Keratinocyte (primary cell): ENCODE measurements at regions not wholly inside any gene's neighbourhood (a gene's known extent, or its start where the extent isn't known, plus 50 kb on each side); places are given as distances from the start of the nearest gene placed in this dataset.

ENCODE experiments used
- DNase-seq: peaks from one replicate; pipeline ENCODE4 v3.0.0-alpha.2; 2011; ENCODE audit warnings: low read depth, missing footprints, low spot score
- FAIRE-seq: peaks from 2 replicates; lab custom pipeline; 2011; peaks lifted over from hg19 to GRCh38; lab: Jason Lieb, UNC
- H2AFZ ChIP-seq: 2 replicates; pipeline ENCODE4 v1.6.0; 2012; ENCODE audit warnings: low read length, control low read depth, inconsistent platforms; ENCODE audit not compliant: control insufficient read depth
- H3K27ac ChIP-seq: 2 replicates; pipeline ENCODE4 v1.5.1; 2011; ENCODE audit warnings: low read length; ENCODE audit not compliant: control insufficient read depth, insufficient read depth
- H3K27me3 ChIP-seq: 3 replicates; pipeline ENCODE4 v1.6.0; 2011; ENCODE audit warnings: low read length; ENCODE audit not compliant: control insufficient read depth, insufficient read depth; ENCODE audit errors: extremely low read depth
- H3K36me3 ChIP-seq, 2 experiments: 2 replicates in 1 of 2; 3 replicates in 1 of 2; pipeline ENCODE4 v1.5.1; 2011; ENCODE audit warnings: low read length in 2 of 2, mild to moderate bottlenecking in 1 of 2; ENCODE audit not compliant: control insufficient read depth in 2 of 2, insufficient read depth in 2 of 2; ENCODE audit errors: extremely low read depth in 1 of 2
- H3K4me1 ChIP-seq: 3 replicates; pipeline ENCODE4 v1.5.1; 2011; ENCODE audit warnings: low read length; ENCODE audit not compliant: control insufficient read depth, insufficient read depth; ENCODE audit errors: extremely low read depth
- H3K4me2 ChIP-seq: 3 replicates; pipeline ENCODE4 v1.6.0; 2011; ENCODE audit warnings: low read depth, low read length; ENCODE audit not compliant: control insufficient read depth, insufficient read depth; ENCODE audit errors: extremely low read depth
- H3K4me3 ChIP-seq, 3 experiments: fragments of 200-600 bp in 1 of 3; sonication (generic) in 1 of 3; 2 replicates in 2 of 3; 3 replicates in 1 of 3; pipeline ENCODE4 v1.5.1; 2011 to 2016; ENCODE audit warnings: low read length in 3 of 3, mild to moderate bottlenecking in 3 of 3, control low read depth in 2 of 3, inconsistent platforms in 1 of 3, low read depth in 1 of 3, mixed read lengths in 1 of 3, mixed run types in 1 of 3, moderate library complexity in 1 of 3; ENCODE audit not compliant: control insufficient read depth in 2 of 3, insufficient read depth in 2 of 3; ENCODE audit errors: extremely low read depth in 1 of 3
- H3K79me2 ChIP-seq: 2 replicates; pipeline ENCODE4 v1.6.0; 2012; ENCODE audit warnings: low read length; ENCODE audit not compliant: control insufficient read depth, insufficient read depth
- H3K9ac ChIP-seq: 3 replicates; pipeline ENCODE4 v1.6.0; 2011; ENCODE audit warnings: low read length; ENCODE audit not compliant: control insufficient read depth, insufficient read depth; ENCODE audit errors: extremely low read depth
- H3K9me1 ChIP-seq: 3 replicates; pipeline ENCODE4 v1.6.0; 2011; ENCODE audit warnings: low read length; ENCODE audit not compliant: control insufficient read depth, insufficient read depth; ENCODE audit errors: extremely low read depth
- H3K9me3 ChIP-seq: 2 replicates; pipeline ENCODE4 v1.5.1; 2012; ENCODE audit warnings: low read depth, low read length; ENCODE audit not compliant: control insufficient read depth
- H4K20me1 ChIP-seq: 3 replicates; pipeline ENCODE4 v1.6.0; 2011; ENCODE audit warnings: low read length; ENCODE audit not compliant: control insufficient read depth, insufficient read depth; ENCODE audit errors: extremely low read depth
- EZH2 ChIP-seq: IDR thresholded peaks from one replicate; pipeline ENCODE4 v1.6.1; 2012; ENCODE audit warnings: inconsistent platforms, mild to moderate bottlenecking, low read length, moderate library complexity
- dilution Hi-C: fragments of 300-500 bp; cut with MboI; formaldehyde crosslinking; loops from one replicate; pipeline ENCODE4 v1.7.0; 2020; ENCODE audit warnings: low sequenced_read_pairs; ENCODE audit not compliant: extremely low pct_ligation_motif_present
- TF ChIP-seq, protein P1 (sequence below), 3 experiments: IDR thresholded peaks in 1 of 3; conservative IDR thresholded peaks in 1 of 3; optimal IDR thresholded peaks in 1 of 3; 2 replicates in 2 of 3; 3 replicates in 1 of 3; pipeline versions ENCODE3 to v1.5.1; 2011; ENCODE audit warnings: low read length in 3 of 3, mild to moderate bottlenecking in 3 of 3, moderate library complexity in 2 of 3, control low read depth in 1 of 3, inconsistent platforms in 1 of 3; ENCODE audit not compliant: insufficient read depth in 2 of 3; ENCODE audit errors: extremely low read depth in 1 of 3

DNA sequence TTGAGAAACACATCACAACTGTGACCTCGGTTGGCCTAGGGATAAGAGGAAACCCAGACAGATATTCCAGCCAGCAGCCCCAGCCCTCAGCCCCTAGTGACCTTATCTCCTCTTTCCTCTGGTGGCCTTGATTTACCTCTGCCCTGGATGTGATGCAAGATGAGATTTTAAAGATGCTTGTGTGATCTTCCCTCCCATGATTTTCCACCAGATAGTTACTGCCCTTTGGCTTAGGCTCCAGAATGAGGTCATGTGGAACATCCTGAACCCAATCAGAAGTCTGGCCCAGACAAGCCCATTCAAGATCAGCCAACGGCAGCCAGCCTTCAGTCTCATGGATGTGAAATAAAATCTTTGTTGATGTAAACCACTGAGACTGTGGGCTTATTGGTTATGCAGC lies 104.0 kb downstream of the BANF2 start:
- TF ChIP-seq, protein P1, sequence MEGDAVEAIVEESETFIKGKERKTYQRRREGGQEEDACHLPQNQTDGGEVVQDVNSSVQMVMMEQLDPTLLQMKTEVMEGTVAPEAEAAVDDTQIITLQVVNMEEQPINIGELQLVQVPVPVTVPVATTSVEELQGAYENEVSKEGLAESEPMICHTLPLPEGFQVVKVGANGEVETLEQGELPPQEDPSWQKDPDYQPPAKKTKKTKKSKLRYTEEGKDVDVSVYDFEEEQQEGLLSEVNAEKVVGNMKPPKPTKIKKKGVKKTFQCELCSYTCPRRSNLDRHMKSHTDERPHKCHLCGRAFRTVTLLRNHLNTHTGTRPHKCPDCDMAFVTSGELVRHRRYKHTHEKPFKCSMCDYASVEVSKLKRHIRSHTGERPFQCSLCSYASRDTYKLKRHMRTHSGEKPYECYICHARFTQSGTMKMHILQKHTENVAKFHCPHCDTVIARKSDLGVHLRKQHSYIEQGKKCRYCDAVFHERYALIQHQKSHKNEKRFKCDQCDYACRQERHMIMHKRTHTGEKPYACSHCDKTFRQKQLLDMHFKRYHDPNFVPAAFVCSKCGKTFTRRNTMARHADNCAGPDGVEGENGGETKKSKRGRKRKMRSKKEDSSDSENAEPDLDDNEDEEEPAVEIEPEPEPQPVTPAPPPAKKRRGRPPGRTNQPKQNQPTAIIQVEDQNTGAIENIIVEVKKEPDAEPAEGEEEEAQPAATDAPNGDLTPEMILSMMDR (optimal IDR thresholded peaks at IDR 0.05 in 1 of 3, IDR thresholded peaks at IDR 0.05 in 1 of 3, conservative IDR thresholded peaks at IDR 0.05 in 1 of 3; ENCODE audit: extremely low read depth in 1 of 3, insufficient read depth in 2 of 3, low read length in 3 of 3), result no peak
- no peak for TF ChIP-seq EZH2
- Histone ChIP-seq H3K9me3 (no peaks in the 10 kb centered on the region), H2AFZ (no peak overlapping the region), H3K79me2 (no peaks in the 10 kb centered on the region), H3K27ac (no peak overlapping the region), H3K4me3 (no peak overlapping the region), H3K4me2 (no peak overlapping the region), H3K9me1 (no peaks in the 10 kb centered on the region), H4K20me1 (no peaks in the 10 kb centered on the region), H3K36me3 (no peaks in the 10 kb centered on the region), H3K9ac (no peak overlapping the region), H3K27me3 (no peaks in the 10 kb centered on the region), H3K4me1 (no peaks in the 10 kb centered on the region)
- DNase-seq, result no peak
- no peak for FAIRE-seq
- dilution Hi-C loops, result no loop called here

DNA sequence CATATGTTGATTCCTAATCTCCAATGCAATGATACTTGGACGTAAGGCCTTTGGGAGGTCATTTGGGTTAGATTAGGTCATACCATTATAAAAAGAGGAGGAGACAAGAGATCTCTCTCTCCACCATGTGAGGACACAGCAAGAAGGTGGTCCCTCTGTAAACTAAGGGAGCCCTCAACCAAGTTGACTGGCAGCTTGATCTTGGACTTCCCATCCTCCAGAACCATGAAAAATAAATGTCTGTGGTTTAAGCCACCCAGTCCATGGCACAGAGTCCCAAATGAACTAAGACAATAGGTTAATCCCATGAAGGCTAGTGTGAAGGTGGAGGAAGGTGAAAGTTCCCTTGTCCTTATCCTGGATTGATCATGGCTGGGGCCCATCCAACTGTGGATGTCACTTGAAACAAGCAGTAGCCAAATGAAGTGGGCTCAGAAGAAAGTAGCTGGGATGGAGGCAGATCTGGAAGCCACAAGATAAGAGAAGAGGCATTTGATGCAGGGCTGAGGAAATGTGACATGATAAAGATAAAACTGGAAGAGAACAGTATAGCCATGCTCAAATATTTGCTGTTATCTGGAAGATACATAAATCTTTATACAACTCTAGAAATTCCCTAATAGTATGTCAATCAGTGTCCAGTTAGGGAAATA lies 99.9 kb downstream of the BANF2 start:
- Histone ChIP-seq H3K27ac (no peak overlapping the region), H3K36me3 (no peaks in the 10 kb centered on the region), H3K9ac (no peak overlapping the region), H3K4me3 (no peak overlapping the region), H3K79me2 (no peaks in the 10 kb centered on the region), H3K9me1 (no peaks in the 10 kb centered on the region), H4K20me1 (no peaks in the 10 kb centered on the region), H3K27me3 (peaks cover 4% of the 10 kb centered on the region), H3K9me3 (no peaks in the 10 kb centered on the region), H3K4me1 (no peaks in the 10 kb centered on the region), H2AFZ (no peak overlapping the region), H3K4me2 (no peak overlapping the region)
- DNase-seq (no peak), FAIRE-seq (no peak)
- no peak for TF ChIP-seq EZH2
- TF ChIP-seq, protein P1 (optimal IDR thresholded peaks at IDR 0.05 in 1 of 3, IDR thresholded peaks at IDR 0.05 in 1 of 3, conservative IDR thresholded peaks at IDR 0.05 in 1 of 3; ENCODE audit: extremely low read depth in 1 of 3, insufficient read depth in 2 of 3, low read length in 3 of 3), result no peak
- dilution Hi-C loops, result no loop called here
